PFSK-1 (cell line): ENCODE measurements at regions not wholly inside any gene's neighbourhood (a gene's known extent, or its start where the extent isn't known, plus 50 kb on each side); places are given as distances from the start of the nearest gene placed in this dataset.

Source experiments
- FOXP2 ChIP-seq: optimal IDR thresholded peaks from 2 replicates; pipeline ENCODE3; 2011; ENCODE audit warnings: borderline replicate concordance, control low read depth, inconsistent platforms; ENCODE audit not compliant: insufficient read depth; ENCODE audit errors: extremely low read length, extremely low read depth
- POLR2AphosphoS5 ChIP-seq: IDR thresholded peaks from 2 replicates; pipeline ENCODE4 v1.6.1; 2012; ENCODE audit warnings: low read depth, mild to moderate bottlenecking, control low read depth, low read length, moderate library complexity
- REST ChIP-seq, 2 experiments: IDR thresholded peaks; 2 replicates each; pipeline versions ENCODE4 v1.6.1 to v1.8.0; 2011 to 2012; ENCODE audit warnings: low read depth in 2 of 2, low read length in 2 of 2, control low read depth in 1 of 2, inconsistent platforms in 1 of 2, mild to moderate bottlenecking in 1 of 2, moderate library complexity in 1 of 2; ENCODE audit not compliant: insufficient read depth in 1 of 2
- SIN3A ChIP-seq: IDR thresholded peaks from 2 replicates; pipeline ENCODE4 v1.6.1; 2012; ENCODE audit warnings: mild to moderate bottlenecking, low read length, moderate library complexity, borderline replicate concordance; ENCODE audit not compliant: insufficient read depth
- TAF1 ChIP-seq: IDR thresholded peaks from 2 replicates; pipeline ENCODE4 v1.6.1; 2012; ENCODE audit warnings: low read length, control low read depth, borderline replicate concordance; ENCODE audit not compliant: insufficient read depth

- TF ChIP-seq FOXP2 (no peak), SIN3A (no peak), TAF1 (no peak), REST (IDR thresholded peaks at IDR 0.05; ENCODE audit: insufficient read depth in 1 of 2, low read depth in 2 of 2, low read length in 2 of 2) (no peak), POLR2AphosphoS5 (no peak)
Measured at GRCh38 chr4:32884198-32884597, 2164.0 kb downstream of the PCDH7 start.

- TF ChIP-seq TAF1 (no peak), SIN3A (no peak), FOXP2 (no peak), REST (IDR thresholded peaks at IDR 0.05; ENCODE audit: insufficient read depth in 1 of 2, low read depth in 2 of 2, low read length in 2 of 2) (no peak), POLR2AphosphoS5 (no peak)
Measured at GRCh38 chr4:32890398-32890797, 2170.2 kb downstream of the PCDH7 start.

- no peak for TF ChIP-seq SIN3A
- no peak for TF ChIP-seq TAF1
Measured at GRCh38 chr4:32909053-32909452, 2188.9 kb downstream of the PCDH7 start.

GRCh38 chr4:32909736-32910135 is 2189.6 kb downstream of the PCDH7 start:
- TF ChIP-seq POLR2AphosphoS5 = no peak
- no peak for TF ChIP-seq SIN3A
- TF ChIP-seq TAF1 = no peak
- TF ChIP-seq REST (IDR thresholded peaks at IDR 0.05; ENCODE audit: insufficient read depth in 1 of 2, low read depth in 2 of 2, low read length in 2 of 2) = no peak
- no peak for TF ChIP-seq FOXP2

- TF ChIP-seq FOXP2 (no peak), SIN3A (no peak), REST (IDR thresholded peaks at IDR 0.05; ENCODE audit: insufficient read depth in 1 of 2, low read depth in 2 of 2, low read length in 2 of 2) (no peak), TAF1 (no peak), POLR2AphosphoS5 (no peak)
Measured at GRCh38 chr4:32917586-32917985, 2197.4 kb downstream of the PCDH7 start.
